ENCODE measurements at regions not wholly inside any gene's neighbourhood (a gene's known extent, or its start where the extent isn't known, plus 50 kb on each side); places are given as distances from the start of the nearest gene placed in this dataset.
"Not testable (repeated sequence)": the region's sequence is repeated elsewhere in the genome, so short reads cannot be mapped to it uniquely, and the experiment has no call there.

DNA sequence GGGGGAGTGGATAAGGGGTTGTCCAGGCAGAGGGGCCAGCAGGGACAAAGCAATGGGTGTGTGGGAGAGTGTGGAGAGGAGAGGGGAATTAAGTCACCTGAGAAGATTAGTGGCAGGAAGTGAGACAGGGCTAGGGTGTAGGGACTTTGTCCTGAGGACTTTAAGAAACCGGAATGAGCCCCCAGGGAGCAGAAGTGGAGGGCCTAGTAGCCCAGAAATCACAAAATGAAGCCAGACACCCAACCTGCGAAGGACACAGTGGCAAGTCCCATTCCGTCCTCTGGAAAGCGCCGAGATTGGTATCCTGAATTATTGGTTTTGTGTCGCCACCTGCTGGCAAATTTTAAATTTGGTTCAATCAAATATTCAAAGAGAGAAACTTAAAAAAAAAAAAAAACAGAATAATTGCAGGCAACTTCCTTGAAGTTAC, 78.0 kb upstream of the SLC25A36 start:
- DNase-seq (ENCODE audit: low read depth in 2 of 2), result peak; percentile 57 to 67

DNA sequence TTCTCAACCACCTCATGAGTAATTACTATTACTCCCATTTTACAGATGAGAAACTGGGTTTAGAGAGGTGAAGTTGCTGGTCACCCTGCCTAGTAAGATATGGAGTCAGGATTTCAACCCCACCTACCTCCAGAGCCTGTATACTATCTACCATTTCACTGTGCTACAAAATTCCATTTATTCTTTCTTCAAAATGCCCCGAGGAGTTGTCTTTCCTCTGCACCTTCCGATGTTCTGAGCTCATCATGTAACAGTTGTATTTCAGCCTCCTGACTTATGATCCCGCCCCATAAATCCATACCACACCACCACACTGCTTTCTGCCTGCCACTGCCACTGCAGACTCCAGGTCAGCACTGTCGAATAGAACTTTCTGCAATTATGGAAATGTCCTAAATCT, 71.3 kb upstream of the SLC25A36 start:
- no peak for DNase-seq (ENCODE audit: low read depth in 2 of 2)

DNA sequence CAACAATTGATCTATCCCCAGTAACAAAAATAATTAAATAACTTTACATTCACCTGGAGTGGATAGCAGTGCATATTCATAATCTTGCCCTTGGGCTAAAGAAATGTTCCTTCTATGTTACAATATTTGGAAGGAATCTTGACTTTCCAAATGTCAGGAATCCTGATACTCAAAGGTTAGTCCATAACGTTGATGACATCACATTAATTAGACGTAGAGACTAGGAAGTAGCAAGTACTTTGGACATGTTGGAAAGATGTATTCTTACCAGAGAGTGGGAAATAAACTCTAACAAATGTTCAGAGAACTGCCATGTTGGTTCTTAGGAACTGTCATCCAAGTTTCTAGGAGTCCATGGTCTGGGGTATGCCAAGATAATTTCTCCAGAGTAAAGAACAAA, 70.6 kb upstream of the SLC25A36 start:
- DNase-seq (ENCODE audit: low read depth in 2 of 2), result no peak

DNA sequence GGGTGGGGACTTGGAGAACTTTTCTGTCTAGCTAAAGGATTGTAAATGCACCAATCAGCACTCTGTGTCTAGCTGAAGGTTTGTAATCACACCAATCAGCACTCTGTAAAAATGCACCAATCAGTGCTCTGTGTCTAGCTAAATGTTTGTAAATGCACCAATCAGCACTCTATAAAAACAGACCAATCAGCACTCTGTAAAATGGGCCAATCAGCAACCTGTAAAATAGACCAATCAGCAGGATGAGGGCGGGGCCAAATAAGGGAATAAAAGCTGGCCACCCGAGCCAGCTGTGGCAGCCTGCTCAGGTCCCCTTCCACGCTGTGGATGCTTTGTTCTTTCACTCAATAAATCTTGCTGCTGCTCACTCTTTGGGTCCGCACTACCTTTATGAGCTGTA, 69.5 kb upstream of the SLC25A36 start:
- not testable (repeated sequence) for DNase-seq (ENCODE audit: low read depth in 2 of 2)

DNA sequence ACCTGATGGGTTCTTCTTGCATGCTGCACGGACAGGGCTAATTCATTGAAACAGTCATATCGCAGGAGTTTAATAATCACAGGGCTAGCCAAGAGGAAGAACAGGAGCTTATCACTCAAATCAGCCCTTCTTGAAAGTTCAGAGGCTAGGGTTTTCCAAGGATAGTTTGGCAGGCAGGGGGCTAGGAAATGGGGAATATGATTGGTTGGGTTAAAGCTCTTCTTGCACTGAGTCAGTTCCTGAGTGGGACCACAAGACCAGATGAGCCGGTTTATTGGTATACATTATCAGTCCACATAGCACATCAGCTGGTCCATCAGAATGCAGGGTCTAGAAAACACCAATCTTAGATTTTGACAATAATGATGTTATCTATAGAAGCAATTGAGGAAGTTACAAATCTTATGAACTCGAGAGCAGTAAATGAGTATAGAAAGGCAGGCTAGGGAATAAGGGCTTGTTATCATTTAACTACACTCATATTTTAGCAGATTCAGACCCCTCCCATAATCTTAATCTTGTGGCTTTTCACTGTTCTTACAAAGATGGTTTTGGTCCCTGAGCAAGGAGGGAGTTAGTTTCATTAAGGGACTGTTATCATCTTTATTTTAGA, 58.1 kb upstream of the SLC25A36 start:
- no peak for DNase-seq (ENCODE audit: low read depth in 2 of 2)

DNA sequence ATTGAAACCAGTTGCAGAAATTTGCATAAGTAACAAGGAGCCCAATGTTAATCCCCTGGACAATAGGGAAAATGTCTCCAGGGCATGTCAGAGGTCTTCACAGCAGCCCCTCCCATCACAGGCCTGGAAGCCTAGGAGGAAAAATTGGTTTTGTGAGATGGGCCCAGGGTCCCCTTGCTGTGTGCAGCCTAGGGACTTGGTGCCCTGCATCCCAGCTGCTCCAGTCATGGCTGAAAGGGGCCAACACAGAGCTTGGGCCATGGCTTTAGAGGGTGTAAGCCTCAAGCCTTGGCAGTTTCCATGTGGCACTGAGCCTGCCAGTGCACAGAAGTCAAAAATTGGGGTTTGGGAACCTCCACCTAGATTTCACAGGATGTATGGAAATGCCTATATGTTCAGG, 55.9 kb upstream of the SLC25A36 start:
- not testable (repeated sequence) for DNase-seq (ENCODE audit: low read depth in 2 of 2)
